ENCODE measurements at regions not wholly inside any gene's neighbourhood (a gene's known extent, or its start where the extent isn't known, plus 50 kb on each side); places are given as distances from the start of the nearest gene placed in this dataset.

GRCh38 chr5:175223291-175223690, 220.7 kb downstream of the DRD1 start:
- TF ChIP-seq CTCF (IDR thresholded peaks at IDR 0.05) (no peak), EP300 (IDR thresholded peaks at IDR 0.05) (no peak)

All from ovary (tissue), 3 donors.